WERI-Rb-1 (cell line): ENCODE measurements at regions not wholly inside any gene's neighbourhood (a gene's known extent, or its start where the extent isn't known, plus 50 kb on each side); places are given as distances from the start of the nearest gene placed in this dataset.

Source experiments
- DNase-seq: peaks from one replicate; pipeline ENCODE4 v3.0.0-alpha.2; 2020
- H3K27ac ChIP-seq: fragments of 250-450 bp; sonication (Bioruptor Pico); 2 replicates; pipeline ENCODE4 v1.5.1; 2020; ENCODE audit warnings: mild to moderate bottlenecking, moderate library complexity
- H3K27me3 ChIP-seq: fragments of 250-450 bp; sonication (Bioruptor Pico); 2 replicates; pipeline ENCODE4 v1.5.1; 2021; ENCODE audit warnings: mild to moderate bottlenecking, low read depth, moderate library complexity; ENCODE audit not compliant: insufficient read depth, severe bottlenecking
- H3K36me3 ChIP-seq: fragments of 250-450 bp; sonication (Bioruptor Pico); 2 replicates; pipeline ENCODE4 v1.5.1; 2020; ENCODE audit warnings: mild to moderate bottlenecking, moderate library complexity
- H3K4me3 ChIP-seq: 2 replicates; pipeline ENCODE4 v1.5.1; 2011; ENCODE audit warnings: low read depth, mild to moderate bottlenecking, control low read depth, low read length
- H3K9me3 ChIP-seq: fragments of 250-450 bp; sonication (Bioruptor Pico); 2 replicates; pipeline ENCODE4 v1.5.1; 2021; ENCODE audit warnings: mild to moderate bottlenecking, moderate library complexity; ENCODE audit not compliant: severe bottlenecking
- TF ChIP-seq, protein P1 (sequence below): IDR thresholded peaks from 2 replicates; pipeline ENCODE4 v1.5.1; 2011; ENCODE audit warnings: low read depth, mild to moderate bottlenecking, control low read depth, inconsistent platforms, low read length

DNA sequence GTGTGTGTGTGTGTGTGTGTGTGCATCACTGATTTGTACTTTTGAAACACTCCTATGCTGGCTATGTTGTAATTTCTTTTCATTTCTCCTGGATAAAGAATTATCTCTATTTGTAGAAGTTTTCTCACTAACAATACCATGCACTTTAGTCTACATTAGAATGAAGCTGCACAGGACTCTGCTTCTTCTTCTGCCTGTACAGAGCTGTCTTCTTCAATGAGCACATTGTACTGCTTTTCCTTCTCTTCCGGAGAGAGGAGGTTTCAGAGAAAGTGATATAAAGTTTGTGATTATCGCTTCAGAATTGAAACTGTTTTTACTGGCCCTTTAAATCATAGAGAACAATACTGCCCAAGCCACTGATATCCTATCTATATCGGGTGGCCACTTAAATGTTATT lies 677.0 kb downstream of the NR2F1-AS1 start:
- TF ChIP-seq, protein P1, sequence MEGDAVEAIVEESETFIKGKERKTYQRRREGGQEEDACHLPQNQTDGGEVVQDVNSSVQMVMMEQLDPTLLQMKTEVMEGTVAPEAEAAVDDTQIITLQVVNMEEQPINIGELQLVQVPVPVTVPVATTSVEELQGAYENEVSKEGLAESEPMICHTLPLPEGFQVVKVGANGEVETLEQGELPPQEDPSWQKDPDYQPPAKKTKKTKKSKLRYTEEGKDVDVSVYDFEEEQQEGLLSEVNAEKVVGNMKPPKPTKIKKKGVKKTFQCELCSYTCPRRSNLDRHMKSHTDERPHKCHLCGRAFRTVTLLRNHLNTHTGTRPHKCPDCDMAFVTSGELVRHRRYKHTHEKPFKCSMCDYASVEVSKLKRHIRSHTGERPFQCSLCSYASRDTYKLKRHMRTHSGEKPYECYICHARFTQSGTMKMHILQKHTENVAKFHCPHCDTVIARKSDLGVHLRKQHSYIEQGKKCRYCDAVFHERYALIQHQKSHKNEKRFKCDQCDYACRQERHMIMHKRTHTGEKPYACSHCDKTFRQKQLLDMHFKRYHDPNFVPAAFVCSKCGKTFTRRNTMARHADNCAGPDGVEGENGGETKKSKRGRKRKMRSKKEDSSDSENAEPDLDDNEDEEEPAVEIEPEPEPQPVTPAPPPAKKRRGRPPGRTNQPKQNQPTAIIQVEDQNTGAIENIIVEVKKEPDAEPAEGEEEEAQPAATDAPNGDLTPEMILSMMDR, result no peak
- no peaks in the 10 kb centered on the region for H3K36me3 ChIP-seq

GRCh38 chr5:92899611-92900010 lies 681.4 kb downstream of the NR2F1-AS1 start:
- no peak for DNase-seq
- H3K27me3 ChIP-seq, result no peaks in the 10 kb centered on the region
- H3K4me3 ChIP-seq, result no peak overlapping the region

More for the DNA sequence above, 677.0 kb downstream of the NR2F1-AS1 start:
- H3K9me3 ChIP-seq, result no peaks in the 10 kb centered on the region
- no peak for DNase-seq
- H3K4me3 ChIP-seq, result no peak overlapping the region
- H3K27ac ChIP-seq, result no peak overlapping the region
- no peaks in the 10 kb centered on the region for H3K27me3 ChIP-seq

GRCh38 chr5:92896722-92897121 lies 684.3 kb downstream of the NR2F1-AS1 start:
- Histone ChIP-seq H3K27me3 (no peaks in the 10 kb centered on the region), H3K27ac (no peak overlapping the region), H3K4me3 (no peak overlapping the region), H3K36me3 (no peaks in the 10 kb centered on the region), H3K9me3 (no peaks in the 10 kb centered on the region)
- no peak for DNase-seq
- TF ChIP-seq, protein P1, result no peak

More at GRCh38 chr5:92899611-92900010, 681.4 kb downstream of the NR2F1-AS1 start:
- no peaks in the 10 kb centered on the region for H3K36me3 ChIP-seq
- H3K27ac ChIP-seq, result no peak overlapping the region
- no peaks in the 10 kb centered on the region for H3K9me3 ChIP-seq
- TF ChIP-seq, protein P1, result no peak

DNA sequence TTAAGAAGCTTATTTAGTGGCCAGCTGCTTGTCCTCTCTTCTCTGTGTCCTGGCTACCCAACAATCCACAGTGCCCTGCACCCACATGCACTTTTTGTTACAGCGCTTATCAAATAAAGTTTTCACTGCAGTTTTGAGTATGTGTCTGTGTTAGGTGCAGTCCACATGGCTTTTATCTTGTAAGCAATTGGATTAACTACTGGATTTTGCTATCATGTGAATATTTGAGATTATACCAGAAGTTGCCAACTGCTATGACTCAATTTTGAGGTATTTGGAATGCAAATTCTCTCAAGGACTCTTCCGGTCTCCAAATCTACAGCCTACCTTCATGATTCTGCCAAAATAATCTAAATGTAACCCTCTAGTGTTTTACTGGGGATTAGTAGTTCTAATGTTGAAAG lies 690.2 kb downstream of the NR2F1-AS1 start:
- Histone ChIP-seq H3K36me3 (no peaks in the 10 kb centered on the region), H3K9me3 (no peaks in the 10 kb centered on the region), H3K27me3 (no peaks in the 10 kb centered on the region), H3K27ac (no peak overlapping the region), H3K4me3 (no peak overlapping the region)
- TF ChIP-seq, protein P1, result no peak
- DNase-seq, result no peak

GRCh38 chr5:92889140-92889539 lies 691.9 kb downstream of the NR2F1-AS1 start:
- no peaks in the 10 kb centered on the region for H3K9me3 ChIP-seq
- H3K4me3 ChIP-seq, result no peak overlapping the region
- no peak overlapping the region for H3K27ac ChIP-seq
- DNase-seq, result no peak
- H3K36me3 ChIP-seq, result no peaks in the 10 kb centered on the region
- H3K27me3 ChIP-seq, result no peaks in the 10 kb centered on the region
- TF ChIP-seq, protein P1, result no peak

GRCh38 chr5:92887254-92887653 lies 693.8 kb downstream of the NR2F1-AS1 start:
- H3K9me3 ChIP-seq, result no peaks in the 10 kb centered on the region
- H3K27ac ChIP-seq, result no peak overlapping the region
- TF ChIP-seq, protein P1, result no peak
- H3K27me3 ChIP-seq, result no peaks in the 10 kb centered on the region
- no peak for DNase-seq
- H3K36me3 ChIP-seq, result no peaks in the 10 kb centered on the region
- H3K4me3 ChIP-seq, result no peak overlapping the region
